GM10248 (cell line): ENCODE measurements at regions not wholly inside any gene's neighbourhood (a gene's known extent, or its start where the extent isn't known, plus 50 kb on each side); places are given as distances from the start of the nearest gene placed in this dataset.

ENCODE experiments used
- CTCF ChIA-PET: fragments of 300-600 bp; sonication (Branson Sonifier 250); formaldehyde crosslinking; extraction: SDS; loops from one replicate; lab custom pipeline; 2021; ENCODE audit warnings: antibody characterized with exemption; lab: Yijun Ruan, JAX
- POLR2A ChIA-PET: fragments of 350-650 bp; sonication (Branson Sonifier 250); formaldehyde crosslinking; extraction: SDS; loops from one replicate; lab custom pipeline; 2020; ENCODE audit warnings: antibody characterized with exemption; lab: Yijun Ruan, JAX
- DNase-seq: peaks from one replicate; pipeline ENCODE4 v3.0.0; 2012; ENCODE audit errors: extremely low spot score
- CTCF ChIP-seq: IDR thresholded peaks from 2 replicates; pipeline ENCODE4 v1.5.1; 2012; ENCODE audit warnings: mild to moderate bottlenecking, low read depth; ENCODE audit errors: extremely low read depth, missing control alignments, control extremely low read depth

- no peak for TF ChIP-seq CTCF
- no peak for DNase-seq
- ChIA-PET CTCF (interaction anchor here (0.9 kb wide), 1 partner anchor 9 kb away, joined by 4 read pairs; no protein-coding TSS in a partner anchor), POLR2A (no interaction called here)
These were observed 73.5 kb upstream of the OR10AD1 start for GRCh38 chr12:48276621-48277020.

DNA sequence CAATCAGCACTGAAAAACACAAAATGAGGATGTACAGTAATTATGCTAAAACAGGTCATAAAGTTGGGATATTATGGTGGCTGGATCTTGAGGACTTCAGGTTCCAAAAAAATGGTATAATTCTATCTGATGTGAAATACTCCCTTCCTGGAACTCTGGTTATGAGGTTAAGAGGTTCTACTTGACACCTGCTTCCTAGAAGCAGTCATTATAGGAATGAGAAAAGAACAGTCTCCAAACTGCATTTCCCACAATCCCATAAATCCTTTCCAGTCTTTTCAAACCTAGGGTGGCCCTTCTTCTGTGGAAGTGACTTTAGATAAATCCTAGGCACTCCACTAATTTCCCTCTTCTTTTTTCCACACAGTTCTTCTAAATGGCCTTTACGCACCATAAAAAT lies 63.7 kb upstream of the OR10AD1 start:
- POLR2A ChIA-PET, result no interaction called here
- TF ChIP-seq CTCF, result no peak

DNA sequence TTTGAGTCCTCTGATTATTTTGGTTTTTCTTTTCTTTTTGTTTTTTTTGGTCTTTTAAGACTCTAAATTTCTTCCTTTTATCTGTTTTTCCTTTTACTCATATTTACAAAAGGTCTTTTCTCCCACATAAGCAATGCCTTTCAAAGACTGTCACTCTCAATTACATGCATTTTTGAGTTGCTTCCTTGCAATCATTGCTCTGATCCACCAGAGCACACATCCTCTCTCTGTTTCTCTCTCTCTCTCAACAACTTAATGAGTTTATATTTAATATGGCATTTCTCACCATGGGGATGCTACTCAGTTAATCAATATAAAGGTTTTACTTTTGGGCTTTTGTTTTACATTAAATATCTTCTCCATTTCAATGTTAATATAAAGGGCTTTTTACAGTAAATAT lies 62.7 kb upstream of the OR10AD1 start:
- ChIA-PET POLR2A (no interaction called here), CTCF (interaction anchor here (0.8 kb wide), 1 partner anchor 17 kb away, joined by 3 read pairs; no protein-coding TSS in a partner anchor)
- DNase-seq, result no peak
- no peak for TF ChIP-seq CTCF

More for the DNA sequence above, 63.7 kb upstream of the OR10AD1 start:
- no peak for DNase-seq
- CTCF ChIA-PET, result no interaction called here

DNA sequence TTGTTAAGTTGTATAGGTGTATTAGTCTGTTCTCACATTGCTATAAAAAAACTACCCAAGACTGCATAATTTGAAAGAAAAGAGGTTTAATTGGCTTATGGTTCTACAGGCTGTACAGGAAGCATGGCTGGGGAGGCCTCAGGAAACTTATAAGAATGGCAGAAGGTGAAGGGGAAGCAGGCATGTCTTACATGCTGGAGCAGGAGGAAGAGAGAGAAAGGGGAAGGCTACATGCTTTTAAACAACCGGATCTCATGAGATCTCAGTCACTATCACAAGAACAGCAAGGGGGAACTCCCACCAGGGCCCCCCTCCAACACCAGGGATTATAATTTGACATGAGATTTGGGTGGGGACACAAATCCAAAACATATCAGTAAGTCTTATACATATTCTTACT lies 60.5 kb upstream of the OR10AD1 start:
- no peak for DNase-seq
- CTCF ChIA-PET, result no interaction called here
- TF ChIP-seq CTCF, result no peak

GRCh38 chr12:48261773-48262172 lies 58.7 kb upstream of the OR10AD1 start:
- TF ChIP-seq CTCF, result no peak
- CTCF ChIA-PET, result no interaction called here

More for the DNA sequence above, 60.5 kb upstream of the OR10AD1 start:
- POLR2A ChIA-PET, result no interaction called here

More at GRCh38 chr12:48261773-48262172, 58.7 kb upstream of the OR10AD1 start:
- no peak for DNase-seq
- POLR2A ChIA-PET, result no interaction called here
